ENCODE measurements at regions not wholly inside any gene's neighbourhood (a gene's known extent, or its start where the extent isn't known, plus 50 kb on each side); places are given as distances from the start of the nearest gene placed in this dataset.

- TF ChIP-seq ZNF610 (tag by site-specific recombination; IDR thresholded peaks at IDR 0.05; ENCODE audit: borderline replicate concordance) = no peak
- no peak for TF ChIP-seq CTCF (tag by site-specific recombination; IDR thresholded peaks at IDR 0.05)
- no peak for TF ChIP-seq ZBTB11 (tag by site-specific recombination; conservative IDR thresholded peaks at IDR 0.05; ENCODE audit: low read depth)
- no peak for TF ChIP-seq ZNF501 (tag by site-specific recombination; IDR thresholded peaks at IDR 0.05)
- TF ChIP-seq ZNF248 (tag by site-specific recombination; IDR thresholded peaks at IDR 0.05) = no peak
- TF ChIP-seq ZNF155 (tag by site-specific recombination; IDR thresholded peaks at IDR 0.05) = no peak
- no peak for TF ChIP-seq ZNF157 (tag by site-specific recombination; IDR thresholded peaks at IDR 0.05)
- TF ChIP-seq ZBTB21 (tag by site-specific recombination; IDR thresholded peaks at IDR 0.05) = no peak
- TF ChIP-seq ZNF274 (IDR thresholded peaks at IDR 0.05; ENCODE audit: low read length) = no peak
- no peak for TF ChIP-seq ZNF274 (tag by site-specific recombination; IDR thresholded peaks at IDR 0.05; ENCODE audit: borderline replicate concordance)
- no peak for TF ChIP-seq ZNF23 (tag by site-specific recombination; IDR thresholded peaks at IDR 0.05; ENCODE audit: borderline replicate concordance)
- TF ChIP-seq SCRT1 (tag by site-specific recombination; IDR thresholded peaks at IDR 0.05; ENCODE audit: borderline replicate concordance) = no peak
- TF ChIP-seq KLF9 (tag by site-specific recombination; IDR thresholded peaks at IDR 0.05; ENCODE audit: low read depth) = no peak
These were observed 67.6 kb downstream of the C9orf50 start for GRCh38 chr9:129553277-129553676.
